Fibroblast of lung (primary cell): ENCODE measurements at regions not wholly inside any gene's neighbourhood (a gene's known extent, or its start where the extent isn't known, plus 50 kb on each side); places are given as distances from the start of the nearest gene placed in this dataset.

Experiments
- DNase-seq, 2 donors: peaks; one replicate each; pipeline versions ENCODE4 v3.0.0 to v3.0.0-alpha.2; 2010; ENCODE audit warnings: low read depth in 2 of 2
- H2AFZ ChIP-seq: 2 replicates; pipeline ENCODE4 v1.5.1; 2012; ENCODE audit warnings: low read length, control low read depth, inconsistent platforms
- H3K27ac ChIP-seq: 2 replicates; pipeline ENCODE4 v1.5.1; 2011; ENCODE audit warnings: low read length, control low read depth; ENCODE audit not compliant: insufficient read depth
- H3K27me3 ChIP-seq: 2 replicates; pipeline ENCODE4 v1.5.1; 2011; ENCODE audit warnings: mild to moderate bottlenecking, low read length; ENCODE audit not compliant: control insufficient read depth, insufficient read depth
- H3K36me3 ChIP-seq: 2 replicates; pipeline ENCODE4 v1.5.1; 2011; ENCODE audit warnings: low read length; ENCODE audit not compliant: control insufficient read depth, insufficient read depth
- H3K4me1 ChIP-seq: 2 replicates; pipeline ENCODE4 v1.5.1; 2011; ENCODE audit warnings: low read length; ENCODE audit not compliant: control insufficient read depth, insufficient read depth; ENCODE audit errors: extremely low read depth
- H3K4me2 ChIP-seq: 2 replicates; pipeline ENCODE4 v1.5.1; 2011; ENCODE audit warnings: low read length, control low read depth; ENCODE audit not compliant: insufficient read depth; ENCODE audit errors: extremely low read depth
- H3K4me3 ChIP-seq, 4 experiments: fragments of 200-600 bp in 1 of 4; sonication (generic) in 1 of 4; replicated peaks in 1 of 4; 2 replicates each; pipeline ENCODE4 v1.5.1; 2011 to 2016; ENCODE audit warnings: low read length in 4 of 4, low read depth in 3 of 4, mild to moderate bottlenecking in 3 of 4, control low read depth in 2 of 4, inconsistent platforms in 1 of 4, mixed read lengths in 1 of 4; ENCODE audit not compliant: insufficient read depth in 1 of 4; ENCODE audit errors: control extremely low read depth in 1 of 4
- H3K79me2 ChIP-seq: 2 replicates; pipeline ENCODE4 v1.5.1; 2012; ENCODE audit warnings: mild to moderate bottlenecking, low read length, inconsistent platforms; ENCODE audit not compliant: control insufficient read depth, insufficient read depth
- H3K9ac ChIP-seq: 2 replicates; pipeline ENCODE4 v1.5.1; 2011; ENCODE audit warnings: mild to moderate bottlenecking, low read length, control low read depth; ENCODE audit not compliant: insufficient read depth
- H3K9me3 ChIP-seq: 2 replicates; pipeline ENCODE4 v1.5.1; 2012; ENCODE audit warnings: low read depth, low read length; ENCODE audit not compliant: control insufficient read depth, insufficient read depth
- H4K20me1 ChIP-seq: 2 replicates; pipeline ENCODE4 v1.5.1; 2011; ENCODE audit warnings: low read length; ENCODE audit not compliant: control insufficient read depth, insufficient read depth; ENCODE audit errors: extremely low read depth
- CTCF ChIP-seq, 2 donors: IDR thresholded peaks in 1 of 2; conservative IDR thresholded peaks in 1 of 2; 1 replicate in 1 of 2; 2 replicates in 1 of 2; pipeline ENCODE4 v1.5.1; 2011 to 2012; ENCODE audit warnings: low read length in 2 of 2, control low read depth in 1 of 2, inconsistent platforms in 1 of 2, low read depth in 1 of 2, mild to moderate bottlenecking in 1 of 2
- EZH2 ChIP-seq: IDR thresholded peaks from 2 replicates; pipeline ENCODE4 v1.5.1; 2012; ENCODE audit warnings: low read length, control low read depth, mild to moderate bottlenecking; ENCODE audit errors: missing control alignments

GRCh38 chr12:125310461-125310860 lies 245.2 kb downstream of the AACS start:
- no peaks in the 10 kb centered on the region for H3K79me2 ChIP-seq
- no peaks in the 10 kb centered on the region for H3K27me3 ChIP-seq
- H3K27ac ChIP-seq, result no peak overlapping the region
- H2AFZ ChIP-seq, result no peak overlapping the region
- H4K20me1 ChIP-seq, result no peaks in the 10 kb centered on the region
- no peak overlapping the region for H3K4me2 ChIP-seq
- TF ChIP-seq CTCF (conservative IDR thresholded peaks at IDR 0.05 in 1 of 2, IDR thresholded peaks at IDR 0.05 in 1 of 2; ENCODE audit: low read depth in 1 of 2, low read length in 2 of 2) (no peak), EZH2 (no peak)
- no peaks in the 10 kb centered on the region for H3K9me3 ChIP-seq
- no peak overlapping the region for H3K4me3 ChIP-seq
- no peaks in the 10 kb centered on the region for H3K4me1 ChIP-seq
- DNase-seq, result no peak
- no peak overlapping the region for H3K9ac ChIP-seq
- H3K36me3 ChIP-seq, result no peaks in the 10 kb centered on the region

GRCh38 chr12:125311050-125311449 lies 245.8 kb downstream of the AACS start:
- Histone ChIP-seq H3K9me3 (no peaks in the 10 kb centered on the region), H4K20me1 (no peaks in the 10 kb centered on the region), H3K4me2 (no peak overlapping the region), H3K4me3 (no peak overlapping the region), H3K36me3 (no peaks in the 10 kb centered on the region), H3K79me2 (no peaks in the 10 kb centered on the region), H2AFZ (no peak overlapping the region), H3K27me3 (no peaks in the 10 kb centered on the region), H3K27ac (no peak overlapping the region), H3K4me1 (no peaks in the 10 kb centered on the region), H3K9ac (no peak overlapping the region)
- no peak for TF ChIP-seq CTCF (conservative IDR thresholded peaks at IDR 0.05 in 1 of 2, IDR thresholded peaks at IDR 0.05 in 1 of 2; ENCODE audit: low read depth in 1 of 2, low read length in 2 of 2)
- TF ChIP-seq EZH2, result no peak
- no peak for DNase-seq

- Histone ChIP-seq H3K9ac (no peak overlapping the region), H2AFZ (no peak overlapping the region), H3K9me3 (no peaks in the 10 kb centered on the region), H3K4me3 (no peak overlapping the region), H3K4me2 (no peak overlapping the region), H3K4me1 (no peaks in the 10 kb centered on the region), H3K79me2 (no peaks in the 10 kb centered on the region), H3K36me3 (no peaks in the 10 kb centered on the region), H4K20me1 (no peaks in the 10 kb centered on the region), H3K27ac (no peak overlapping the region), H3K27me3 (no peaks in the 10 kb centered on the region)
- no peak for DNase-seq
- TF ChIP-seq EZH2 (no peak), CTCF (conservative IDR thresholded peaks at IDR 0.05 in 1 of 2, IDR thresholded peaks at IDR 0.05 in 1 of 2; ENCODE audit: low read depth in 1 of 2, low read length in 2 of 2) (no peak)
Measured at GRCh38 chr12:125312471-125312870, 247.2 kb downstream of the AACS start.
